Trophoblast cell (in vitro differentiated cells and primary cell): ENCODE measurements at regions not wholly inside any gene's neighbourhood (a gene's known extent, or its start where the extent isn't known, plus 50 kb on each side); places are given as distances from the start of the nearest gene placed in this dataset.
A peak's percentile ranks its signal among the peaks of the same experiment; 100 is the strongest.
"Not testable (repeated sequence)": the region's sequence is repeated elsewhere in the genome, so short reads cannot be mapped to it uniquely, and the experiment has no call there.

ENCODE experiments used
- DNase-seq, 2 donors: peaks; one replicate each; pipeline ENCODE4 v3.0.0-alpha.2; 2016
- H2AFZ ChIP-seq: 2 replicates; pipeline ENCODE4 v1.6.1; 2013; ENCODE audit warnings: low read length, moderate library complexity, mild to moderate bottlenecking; ENCODE audit not compliant: insufficient read depth, poor library complexity
- H2AK5ac ChIP-seq: 2 replicates; pipeline ENCODE4 v1.6.1; 2013; ENCODE audit warnings: mild to moderate bottlenecking, low read length
- H2BK120ac ChIP-seq: 2 replicates; pipeline ENCODE4 v1.6.1; 2013; ENCODE audit warnings: low read length, mild to moderate bottlenecking, moderate library complexity; ENCODE audit not compliant: insufficient read depth, poor library complexity
- H2BK12ac ChIP-seq: 2 replicates; pipeline ENCODE4 v1.6.1; 2013; ENCODE audit warnings: mild to moderate bottlenecking, low read length, moderate library complexity
- H2BK5ac ChIP-seq: 2 replicates; pipeline ENCODE4 v1.6.1; 2013; ENCODE audit warnings: low read length, low read depth, moderate library complexity, mild to moderate bottlenecking; ENCODE audit not compliant: poor library complexity
- H3K14ac ChIP-seq: 2 replicates; pipeline ENCODE4 v1.6.1; 2013; ENCODE audit warnings: mild to moderate bottlenecking, low read length
- H3K18ac ChIP-seq: 2 replicates; pipeline ENCODE4 v1.6.1; 2013; ENCODE audit warnings: mild to moderate bottlenecking, low read length
- H3K23ac ChIP-seq: 2 replicates; pipeline ENCODE4 v1.6.1; 2013; ENCODE audit warnings: low read length
- H3K27ac ChIP-seq: 2 replicates; pipeline ENCODE4 v1.5.1; 2013; ENCODE audit warnings: low read depth, mild to moderate bottlenecking, inconsistent platforms, low read length, moderate library complexity
- H3K27me3 ChIP-seq: 2 replicates; pipeline ENCODE4 v1.6.1; 2013; ENCODE audit warnings: inconsistent platforms, mild to moderate bottlenecking, low read length, moderate library complexity; ENCODE audit not compliant: insufficient read depth
- H3K36me3 ChIP-seq, 2 experiments: 1 replicate in 1 of 2; 2 replicates in 1 of 2; pipeline ENCODE4 v1.6.1; 2013; ENCODE audit warnings: low read length in 2 of 2, mild to moderate bottlenecking in 2 of 2, moderate library complexity in 1 of 2; ENCODE audit not compliant: insufficient read depth in 2 of 2, control insufficient read depth in 1 of 2
- H3K4ac ChIP-seq: 2 replicates; pipeline ENCODE4 v1.6.1; 2013; ENCODE audit warnings: low read depth, mild to moderate bottlenecking, low read length, moderate library complexity
- H3K4me1 ChIP-seq, 2 experiments: 1 replicate in 1 of 2; 2 replicates in 1 of 2; pipeline ENCODE4 v1.6.1; 2013; ENCODE audit warnings: low read length in 2 of 2, mild to moderate bottlenecking in 2 of 2, moderate library complexity in 1 of 2; ENCODE audit not compliant: insufficient read depth in 2 of 2, control insufficient read depth in 1 of 2
- H3K4me2 ChIP-seq: 2 replicates; pipeline ENCODE4 v1.6.1; 2013; ENCODE audit warnings: inconsistent platforms, mild to moderate bottlenecking, low read length, moderate library complexity
- H3K4me3 ChIP-seq: 2 replicates; pipeline ENCODE4 v1.5.1; 2013; ENCODE audit warnings: mild to moderate bottlenecking, low read depth, low read length, inconsistent platforms
- H3K79me1 ChIP-seq: one replicate; pipeline ENCODE4 v1.6.1; 2013; ENCODE audit warnings: low read length
- H3K79me2 ChIP-seq: 2 replicates; pipeline ENCODE4 v1.6.1; 2013; ENCODE audit warnings: low read length, mild to moderate bottlenecking; ENCODE audit not compliant: control insufficient read depth, insufficient read depth, poor library complexity
- H3K9ac ChIP-seq: 2 replicates; pipeline ENCODE4 v1.6.1; 2013; ENCODE audit warnings: mild to moderate bottlenecking, low read length
- H3K9me3 ChIP-seq: 2 replicates; pipeline ENCODE4 v1.6.1; 2013; ENCODE audit warnings: low read depth, mild to moderate bottlenecking, control low read depth, inconsistent platforms, low read length; ENCODE audit not compliant: insufficient read depth
- H4K12ac ChIP-seq: 2 replicates; pipeline ENCODE4 v1.6.1; 2013; ENCODE audit warnings: low read depth, mild to moderate bottlenecking, low read length, moderate library complexity
- H4K8ac ChIP-seq: 2 replicates; pipeline ENCODE4 v1.6.1; 2013; ENCODE audit warnings: low read depth, mild to moderate bottlenecking, low read length, moderate library complexity
- H4K91ac ChIP-seq: one replicate; pipeline ENCODE4 v1.6.1; 2013; ENCODE audit warnings: low read depth, mild to moderate bottlenecking, low read length, moderate library complexity
- WGBS: extraction: QIAGEN DNeasy Blood & Tissue Kit; methylation state at CpG from one replicate; pipeline ENCODE4 v1.1.7; 2013; ENCODE audit warnings: missing lambda C conversion rate; ENCODE audit not compliant: insufficient read length, insufficient coverage; ENCODE audit errors: extremely low coverage; 5-methylcytosine and 5-hydroxymethylcytosine counted together

DNA sequence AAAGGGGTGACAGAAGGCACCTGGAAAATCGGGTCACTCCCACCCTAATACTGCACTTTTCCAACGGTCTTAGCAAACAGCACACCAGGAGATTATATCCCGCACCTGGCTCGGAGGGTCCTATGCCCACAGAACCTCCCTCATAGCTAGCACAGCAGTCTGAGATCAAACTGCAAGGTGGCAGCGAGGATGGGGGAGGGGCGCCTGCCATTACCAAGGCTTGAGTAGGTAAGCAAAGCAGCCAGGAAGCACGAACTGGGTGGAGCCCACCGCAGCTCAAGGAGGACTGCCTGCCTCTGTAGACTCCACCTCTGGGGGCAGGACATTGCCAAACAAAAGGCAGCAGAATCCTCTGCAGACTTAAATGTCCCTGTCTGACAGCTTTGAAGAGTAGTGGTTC lies 101.8 kb downstream of the TBX20 start:
- not testable (repeated sequence) for H4K91ac ChIP-seq, H3K9me3 ChIP-seq, H4K8ac ChIP-seq, H3K4me2 ChIP-seq, H4K12ac ChIP-seq, H3K79me1 ChIP-seq, H3K27ac ChIP-seq, H3K9ac ChIP-seq, H2BK5ac ChIP-seq, DNase-seq, H3K23ac ChIP-seq, H3K4me3 ChIP-seq, H3K4ac ChIP-seq, H3K18ac ChIP-seq, H3K36me3 ChIP-seq, H3K79me2 ChIP-seq, H3K27me3 ChIP-seq, H2AFZ ChIP-seq, H2BK120ac ChIP-seq, H2AK5ac ChIP-seq, H3K4me1 ChIP-seq, H2BK12ac ChIP-seq, H3K14ac ChIP-seq
- no CpG with 5 or more reads among the region's 8 CpGs for WGBS

DNA sequence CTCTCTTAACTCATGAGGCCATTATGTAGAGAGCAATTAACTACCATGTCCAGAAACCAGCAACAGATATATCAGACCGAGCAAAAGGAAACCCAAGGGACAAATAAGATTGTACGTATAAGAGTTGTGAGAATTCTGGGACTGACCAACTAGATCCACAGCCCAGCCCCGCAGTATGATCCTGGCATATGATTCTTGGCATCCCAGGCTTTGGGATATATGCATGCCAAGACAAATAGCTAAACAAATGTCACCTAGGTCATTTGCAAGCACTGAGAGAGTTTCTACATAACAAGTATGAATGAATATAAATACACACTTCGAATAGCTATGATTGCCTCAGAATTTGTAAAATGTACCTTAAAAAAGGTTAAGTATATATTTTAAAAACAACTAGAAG lies 105.9 kb downstream of the TBX20 start:
- WGBS, result no CpG with 5 or more reads among the region's 4 CpGs
- H3K79me2 ChIP-seq, H3K27me3 ChIP-seq, H3K9ac ChIP-seq, H2BK12ac ChIP-seq, H3K4me2 ChIP-seq, H4K91ac ChIP-seq, H3K4ac ChIP-seq, H3K18ac ChIP-seq, H3K27ac ChIP-seq, H2BK120ac ChIP-seq, H3K4me1 ChIP-seq, DNase-seq, H4K8ac ChIP-seq, H2BK5ac ChIP-seq, H3K79me1 ChIP-seq, H3K14ac ChIP-seq, H3K4me3 ChIP-seq, H3K9me3 ChIP-seq, H3K36me3 ChIP-seq, H2AK5ac ChIP-seq, H4K12ac ChIP-seq, H2AFZ ChIP-seq, H3K23ac ChIP-seq: not testable (repeated sequence)

DNA sequence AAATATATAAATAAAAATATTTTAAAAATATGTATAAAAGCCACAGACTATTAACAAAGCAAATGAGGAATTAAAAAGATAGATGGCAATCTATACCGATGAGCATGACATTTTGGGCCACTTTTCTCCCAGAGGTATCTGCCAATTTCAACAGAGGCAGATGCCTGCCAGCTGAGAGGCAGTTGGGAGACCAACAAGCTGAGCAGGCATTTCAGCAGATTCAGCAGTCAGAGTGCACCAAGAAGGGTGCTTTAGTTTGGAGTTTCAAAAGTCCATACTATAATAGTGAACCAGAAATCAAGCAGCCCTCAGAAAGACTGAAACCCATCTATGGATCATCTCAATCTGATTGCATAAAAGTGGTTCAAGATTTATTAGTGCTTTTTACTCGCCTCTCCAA lies 104.8 kb upstream of the DPY19L1 start:
- not testable (repeated sequence) for H3K14ac ChIP-seq, DNase-seq, H2AFZ ChIP-seq

DNA sequence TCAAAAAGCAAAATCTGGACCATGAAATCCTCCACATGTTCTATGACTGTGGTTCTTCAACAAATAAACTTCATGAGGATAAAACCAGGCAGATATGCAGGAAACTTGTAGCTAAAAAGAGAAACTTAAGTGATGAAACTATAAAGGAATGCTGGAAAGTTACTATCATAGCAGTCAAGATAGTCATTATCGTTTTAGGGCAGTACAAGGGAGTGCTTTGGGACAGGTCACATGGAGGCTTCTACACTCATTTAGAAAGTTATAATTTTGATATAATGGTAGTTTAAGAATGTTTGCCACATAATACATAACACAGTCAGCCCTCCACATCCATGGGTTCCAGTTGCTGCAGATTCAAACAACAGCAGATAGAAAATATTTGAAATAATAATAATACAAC lies 102.0 kb upstream of the DPY19L1 start:
- H4K91ac ChIP-seq, H3K27me3 ChIP-seq, H3K23ac ChIP-seq, H4K12ac ChIP-seq, H3K4me3 ChIP-seq, H3K9ac ChIP-seq, H3K4me2 ChIP-seq, H2BK120ac ChIP-seq, H3K18ac ChIP-seq, H2AK5ac ChIP-seq, H2BK12ac ChIP-seq, H3K79me2 ChIP-seq, H3K9me3 ChIP-seq, H3K27ac ChIP-seq, H2BK5ac ChIP-seq, H3K4ac ChIP-seq, H4K8ac ChIP-seq, H3K4me1 ChIP-seq, H3K14ac ChIP-seq, H3K79me1 ChIP-seq, H2AFZ ChIP-seq, H3K36me3 ChIP-seq: not testable (repeated sequence)
- no CpG with 5 or more reads among the region's 1 CpG for WGBS
- peak in 1 of 2 donors; percentile 4 for DNase-seq

More for the DNA sequence above, 104.8 kb upstream of the DPY19L1 start:
- H3K27ac ChIP-seq, H3K9ac ChIP-seq, H3K4ac ChIP-seq, H4K91ac ChIP-seq, H4K12ac ChIP-seq, H3K36me3 ChIP-seq, H3K4me2 ChIP-seq, H3K4me3 ChIP-seq, H2BK12ac ChIP-seq, H3K79me2 ChIP-seq, H2BK5ac ChIP-seq, H2BK120ac ChIP-seq, H3K4me1 ChIP-seq, H4K8ac ChIP-seq, H3K23ac ChIP-seq, H3K27me3 ChIP-seq, H3K79me1 ChIP-seq, H3K9me3 ChIP-seq, H3K18ac ChIP-seq, H2AK5ac ChIP-seq: not testable (repeated sequence)
- no CpG with 5 or more reads among the region's 2 CpGs for WGBS
